ENCODE measurements at regions not wholly inside any gene's neighbourhood (a gene's known extent, or its start where the extent isn't known, plus 50 kb on each side); places are given as distances from the start of the nearest gene placed in this dataset.
"Not testable (repeated sequence)": the region's sequence is repeated elsewhere in the genome, so short reads cannot be mapped to it uniquely, and the experiment has no call there.

- not testable (repeated sequence) for H3K4me1 ChIP-seq (ENCODE audit: control extremely low read depth in 1 of 4, control insufficient read depth in 4 of 4, insufficient read depth in 4 of 4, low read length in 3 of 4); H3K36me3 ChIP-seq (ENCODE audit: control insufficient read depth in 4 of 4, insufficient read depth in 4 of 4, low read length in 3 of 4); DNase-seq; H3K4me3 ChIP-seq (ENCODE audit: control insufficient read depth in 1 of 7, extremely low read depth in 1 of 7, insufficient read depth in 4 of 7, low read depth in 2 of 7, low read length in 6 of 7); H3K9me3 ChIP-seq (ENCODE audit: control extremely low read depth in 1 of 5, control insufficient read depth in 4 of 5, insufficient read depth in 2 of 5, low read depth in 1 of 5, low read length in 4 of 5); H3K27ac ChIP-seq (ENCODE audit: insufficient read depth in 1 of 2, low read depth in 1 of 2, low read length in 2 of 2, poor library complexity in 1 of 2, severe bottlenecking in 2 of 2)
- H3K27me3 ChIP-seq (replicated peaks in 2 of 5; ENCODE audit: control insufficient read depth in 4 of 5, insufficient read depth in 5 of 5, low read length in 4 of 5), result peaks cover 0 to 53% (median 19%) of the 10 kb centered on the region in 5 experiments
- 90% methylated on average over 11 of the region's 14 CpGs for WGBS (ENCODE audit: insufficient coverage)
- ChIA-PET POLR2A (interaction anchor here (0.6 kb wide), 1 partner anchor 205 kb away, joined by 3 read pairs; no protein-coding TSS in a partner anchor), CTCF (interaction anchor here (0.9 kb wide), 1 partner anchor 18 kb away, joined by 3 read pairs; no protein-coding TSS in a partner anchor)
These were observed 136.4 kb upstream of the AFDN start for GRCh38 chr6:167690167-167690922.

DNA sequence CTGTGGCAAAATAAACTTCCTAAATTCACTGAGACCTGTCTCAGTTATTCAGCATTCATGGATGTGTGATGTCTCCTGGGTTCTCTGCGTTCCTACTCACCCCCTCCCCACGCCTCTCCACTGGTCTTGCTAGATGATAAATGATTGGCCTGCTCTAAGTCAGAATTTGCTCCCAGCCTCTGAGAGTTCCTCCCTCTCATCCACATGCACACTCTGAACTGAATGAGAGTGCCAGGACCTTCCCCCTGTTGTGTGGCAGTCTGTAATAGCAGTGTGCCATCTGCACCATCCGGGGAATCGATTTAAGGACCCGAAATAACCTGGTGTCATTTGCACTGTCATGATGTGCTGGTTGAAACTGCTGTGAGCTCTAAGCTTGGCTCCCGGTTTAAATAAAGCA is 135.8 kb upstream of the AFDN start:
- Histone ChIP-seq H3K4me1 (ENCODE audit: control extremely low read depth in 1 of 4, control insufficient read depth in 4 of 4, insufficient read depth in 4 of 4, low read length in 3 of 4) (peaks cover 0 to 2% (median 0%) of the 10 kb centered on the region in 4 experiments), H3K27ac (ENCODE audit: insufficient read depth in 1 of 2, low read depth in 1 of 2, low read length in 2 of 2, poor library complexity in 1 of 2, severe bottlenecking in 2 of 2) (no peak overlapping the region), H3K4me3 (ENCODE audit: control insufficient read depth in 1 of 7, extremely low read depth in 1 of 7, insufficient read depth in 4 of 7, low read depth in 2 of 7, low read length in 6 of 7) (no peak overlapping the region), H3K36me3 (ENCODE audit: control insufficient read depth in 4 of 4, insufficient read depth in 4 of 4, low read length in 3 of 4) (no peaks in the 10 kb centered on the region), H3K27me3 (replicated peaks in 2 of 5; ENCODE audit: control insufficient read depth in 4 of 5, insufficient read depth in 5 of 5, low read length in 4 of 5) (peaks cover 0 to 51% (median 20%) of the 10 kb centered on the region in 5 experiments), H3K9me3 (ENCODE audit: control extremely low read depth in 1 of 5, control insufficient read depth in 4 of 5, insufficient read depth in 2 of 5, low read depth in 1 of 5, low read length in 4 of 5) (no peaks in the 10 kb centered on the region)
- DNase-seq, result no peak
- ChIA-PET CTCF (interaction anchor here (0.9 kb wide), 1 partner anchor 17 kb away, joined by 3 read pairs; no protein-coding TSS in a partner anchor), POLR2A (interaction anchor here (0.6 kb wide), 1 partner anchor 205 kb away, joined by 3 read pairs; no protein-coding TSS in a partner anchor)
- 96% methylated on average over 6 of the region's 6 CpGs for WGBS (ENCODE audit: insufficient coverage)

DNA sequence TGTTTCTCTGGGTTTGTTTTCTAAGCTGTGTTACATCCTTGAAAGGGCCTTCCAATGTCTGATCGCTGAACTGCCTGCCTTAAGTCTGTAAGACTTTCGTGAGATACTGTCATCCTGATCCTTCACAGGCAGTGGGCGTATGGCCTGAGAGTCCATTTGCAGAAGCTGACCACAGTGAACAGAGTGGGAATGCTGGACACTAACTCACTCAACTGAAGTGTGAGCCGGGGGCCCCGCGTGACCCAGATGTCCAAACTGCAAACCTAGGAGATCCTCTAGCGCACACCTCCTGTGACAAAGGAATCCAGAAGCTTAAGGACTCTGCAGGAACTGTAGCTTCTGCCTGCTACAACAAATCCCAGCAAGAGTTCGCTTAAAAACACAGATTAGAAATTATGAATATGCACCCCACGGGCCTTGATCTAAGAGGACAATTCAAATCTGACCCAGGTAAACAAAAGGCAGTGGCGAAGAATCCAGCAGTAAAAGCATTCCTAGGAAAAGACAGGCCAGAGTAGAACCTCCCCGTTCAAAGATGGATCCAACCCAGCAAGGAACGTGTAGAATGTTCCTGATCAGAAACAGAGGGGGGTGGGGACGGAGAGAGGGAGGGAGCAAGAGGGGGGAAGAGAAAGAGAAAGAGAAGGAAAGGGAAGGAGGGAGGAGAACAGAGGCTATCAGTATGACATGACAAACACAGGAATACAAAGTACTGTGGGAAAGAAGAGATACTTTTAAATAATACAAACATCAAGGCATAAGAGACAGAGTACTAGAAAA is 135.0 kb upstream of the AFDN start:
- no peak overlapping the region for H3K27ac ChIP-seq (ENCODE audit: insufficient read depth in 1 of 2, low read depth in 1 of 2, low read length in 2 of 2, poor library complexity in 1 of 2, severe bottlenecking in 2 of 2)
- ChIA-PET POLR2A (no interaction called here), CTCF (no interaction called here)
- WGBS (ENCODE audit: insufficient coverage), result 95% methylated on average over 11 of the region's 13 CpGs
- DNase-seq, result no peak
- H3K27me3 ChIP-seq (replicated peaks in 2 of 5; ENCODE audit: control insufficient read depth in 4 of 5, insufficient read depth in 5 of 5, low read length in 4 of 5), result peaks cover 0 to 51% (median 25%) of the 10 kb centered on the region in 5 experiments
- H3K4me1 ChIP-seq (ENCODE audit: control extremely low read depth in 1 of 4, control insufficient read depth in 4 of 4, insufficient read depth in 4 of 4, low read length in 3 of 4), result no peaks in the 10 kb centered on the region
- H3K9me3 ChIP-seq (ENCODE audit: control extremely low read depth in 1 of 5, control insufficient read depth in 4 of 5, insufficient read depth in 2 of 5, low read depth in 1 of 5, low read length in 4 of 5), result no peaks in the 10 kb centered on the region
- no peak overlapping the region for H3K4me3 ChIP-seq (ENCODE audit: control insufficient read depth in 1 of 7, extremely low read depth in 1 of 7, insufficient read depth in 4 of 7, low read depth in 2 of 7, low read length in 6 of 7)
- H3K36me3 ChIP-seq (ENCODE audit: control insufficient read depth in 4 of 4, insufficient read depth in 4 of 4, low read length in 3 of 4), result no peaks in the 10 kb centered on the region

DNA sequence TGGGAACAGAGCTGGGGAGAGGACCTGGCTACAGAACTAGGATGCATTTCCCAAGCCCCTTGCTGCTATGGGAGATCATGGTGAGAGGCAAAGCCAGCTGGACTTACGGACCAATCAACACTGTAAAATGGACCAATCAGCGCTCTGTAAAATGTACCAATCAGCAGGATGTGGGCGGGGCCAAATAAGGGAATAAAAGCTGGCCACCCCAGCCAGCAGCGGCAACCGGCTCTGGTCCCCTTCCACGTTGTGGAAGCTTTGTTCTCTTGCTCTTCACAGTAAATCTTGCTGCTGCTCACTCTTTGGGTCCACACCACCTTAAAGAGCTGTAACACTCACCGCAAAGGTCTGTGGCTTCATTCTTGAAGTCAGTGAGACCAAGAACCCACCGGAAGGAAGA is 133.2 kb upstream of the AFDN start:
- H3K27ac ChIP-seq (ENCODE audit: insufficient read depth in 1 of 2, low read depth in 1 of 2, low read length in 2 of 2, poor library complexity in 1 of 2, severe bottlenecking in 2 of 2); H3K36me3 ChIP-seq (ENCODE audit: control insufficient read depth in 4 of 4, insufficient read depth in 4 of 4, low read length in 3 of 4); H3K9me3 ChIP-seq (ENCODE audit: control extremely low read depth in 1 of 5, control insufficient read depth in 4 of 5, insufficient read depth in 2 of 5, low read depth in 1 of 5, low read length in 4 of 5); CTCF ChIA-PET; DNase-seq; POLR2A ChIA-PET; H3K4me3 ChIP-seq (ENCODE audit: control insufficient read depth in 1 of 7, extremely low read depth in 1 of 7, insufficient read depth in 4 of 7, low read depth in 2 of 7, low read length in 6 of 7); H3K4me1 ChIP-seq (ENCODE audit: control extremely low read depth in 1 of 4, control insufficient read depth in 4 of 4, insufficient read depth in 4 of 4, low read length in 3 of 4): not testable (repeated sequence)
- H3K27me3 ChIP-seq (replicated peaks in 2 of 5; ENCODE audit: control insufficient read depth in 4 of 5, insufficient read depth in 5 of 5, low read length in 4 of 5), result peaks cover 0 to 41% (median 19%) of the 10 kb centered on the region in 5 experiments
- WGBS (ENCODE audit: insufficient coverage), result 98% methylated on average over 8 of the region's 8 CpGs

GRCh38 chr6:167695831-167696230 is 130.9 kb upstream of the AFDN start:
- Histone ChIP-seq H3K36me3 (ENCODE audit: control insufficient read depth in 4 of 4, insufficient read depth in 4 of 4, low read length in 3 of 4) (no peaks in the 10 kb centered on the region), H3K27me3 (replicated peaks in 2 of 5; ENCODE audit: control insufficient read depth in 4 of 5, insufficient read depth in 5 of 5, low read length in 4 of 5) (peaks cover 0 to 36% (median 15%) of the 10 kb centered on the region in 5 experiments), H3K9me3 (ENCODE audit: control extremely low read depth in 1 of 5, control insufficient read depth in 4 of 5, insufficient read depth in 2 of 5, low read depth in 1 of 5, low read length in 4 of 5) (no peaks in the 10 kb centered on the region), H3K27ac (ENCODE audit: insufficient read depth in 1 of 2, low read depth in 1 of 2, low read length in 2 of 2, poor library complexity in 1 of 2, severe bottlenecking in 2 of 2) (no peak overlapping the region), H3K4me1 (ENCODE audit: control extremely low read depth in 1 of 4, control insufficient read depth in 4 of 4, insufficient read depth in 4 of 4, low read length in 3 of 4) (peaks cover 0 to 22% (median 16%) of the 10 kb centered on the region in 4 experiments), H3K4me3 (ENCODE audit: control insufficient read depth in 1 of 7, extremely low read depth in 1 of 7, insufficient read depth in 4 of 7, low read depth in 2 of 7, low read length in 6 of 7) (no peak overlapping the region)
- ChIA-PET POLR2A (no interaction called here), CTCF (no interaction called here)
- no peak for DNase-seq
- 97% methylated on average over 13 of the region's 13 CpGs for WGBS (ENCODE audit: insufficient coverage)

DNA sequence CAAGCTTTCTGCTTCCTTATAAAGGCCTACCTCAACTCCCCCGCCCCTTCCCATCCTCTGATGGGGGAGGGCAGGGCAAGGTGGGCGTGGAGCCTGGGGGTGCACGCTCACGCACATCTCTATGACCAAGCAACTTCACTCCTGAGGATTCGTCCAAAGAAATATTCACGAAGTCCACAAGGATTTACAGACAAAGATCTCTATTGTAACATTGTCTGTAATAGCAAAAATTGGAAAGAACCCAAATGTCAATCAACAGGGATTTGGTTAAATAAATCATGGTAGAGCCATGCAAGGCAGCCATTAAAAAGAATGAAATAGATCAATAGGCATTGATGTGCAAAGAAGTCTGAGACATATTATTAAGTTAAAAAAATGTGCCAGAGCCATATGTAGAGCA is 130.4 kb upstream of the AFDN start:
- 90% methylated on average over 2 of the region's 6 CpGs for WGBS (ENCODE audit: insufficient coverage)
- no peak overlapping the region for H3K27ac ChIP-seq (ENCODE audit: insufficient read depth in 1 of 2, low read depth in 1 of 2, low read length in 2 of 2, poor library complexity in 1 of 2, severe bottlenecking in 2 of 2)
- H3K4me3 ChIP-seq (ENCODE audit: control insufficient read depth in 1 of 7, extremely low read depth in 1 of 7, insufficient read depth in 4 of 7, low read depth in 2 of 7, low read length in 6 of 7), result no peak overlapping the region
- no peaks in the 10 kb centered on the region for H3K9me3 ChIP-seq (ENCODE audit: control extremely low read depth in 1 of 5, control insufficient read depth in 4 of 5, insufficient read depth in 2 of 5, low read depth in 1 of 5, low read length in 4 of 5)
- ChIA-PET CTCF (no interaction called here), POLR2A (no interaction called here)
- DNase-seq, result no peak
- peaks cover 0 to 35% (median 16%) of the 10 kb centered on the region in 5 experiments for H3K27me3 ChIP-seq (replicated peaks in 2 of 5; ENCODE audit: control insufficient read depth in 4 of 5, insufficient read depth in 5 of 5, low read length in 4 of 5)
- peaks cover 0 to 22% (median 16%) of the 10 kb centered on the region in 4 experiments for H3K4me1 ChIP-seq (ENCODE audit: control extremely low read depth in 1 of 4, control insufficient read depth in 4 of 4, insufficient read depth in 4 of 4, low read length in 3 of 4)
- H3K36me3 ChIP-seq (ENCODE audit: control insufficient read depth in 4 of 4, insufficient read depth in 4 of 4, low read length in 3 of 4), result no peaks in the 10 kb centered on the region

DNA sequence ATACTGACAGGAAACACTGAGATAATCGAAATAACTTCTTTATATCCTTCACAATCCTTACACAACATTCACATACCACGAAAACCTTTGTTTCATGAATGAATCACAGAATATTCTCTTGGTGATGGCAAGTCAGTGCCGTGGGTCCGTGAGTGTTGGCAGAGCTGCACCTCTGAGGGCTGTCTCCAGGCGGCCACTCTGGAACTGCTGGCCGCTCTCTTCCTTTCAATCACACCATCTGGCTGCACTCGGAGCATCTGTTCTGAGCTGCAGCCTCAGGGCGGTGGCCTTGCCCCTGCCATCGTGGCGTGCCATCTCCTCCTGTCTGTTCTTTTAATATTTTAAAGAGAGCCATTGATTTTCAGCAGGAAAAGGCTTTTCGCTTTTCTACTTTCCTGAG is 129.4 kb upstream of the AFDN start:
- 93% methylated on average over 11 of the region's 11 CpGs for WGBS (ENCODE audit: insufficient coverage)

More for the DNA sequence above, 129.4 kb upstream of the AFDN start:
- H3K36me3 ChIP-seq (ENCODE audit: control insufficient read depth in 4 of 4, insufficient read depth in 4 of 4, low read length in 3 of 4), result no peaks in the 10 kb centered on the region
- H3K27ac ChIP-seq (ENCODE audit: insufficient read depth in 1 of 2, low read depth in 1 of 2, low read length in 2 of 2, poor library complexity in 1 of 2, severe bottlenecking in 2 of 2), result no peak overlapping the region
- peaks cover 0 to 29% (median 20%) of the 10 kb centered on the region in 5 experiments for H3K27me3 ChIP-seq (replicated peaks in 2 of 5; ENCODE audit: control insufficient read depth in 4 of 5, insufficient read depth in 5 of 5, low read length in 4 of 5)
- H3K9me3 ChIP-seq (ENCODE audit: control extremely low read depth in 1 of 5, control insufficient read depth in 4 of 5, insufficient read depth in 2 of 5, low read depth in 1 of 5, low read length in 4 of 5), result no peaks in the 10 kb centered on the region
- peaks cover 0 to 22% (median 16%) of the 10 kb centered on the region in 4 experiments for H3K4me1 ChIP-seq (ENCODE audit: control extremely low read depth in 1 of 4, control insufficient read depth in 4 of 4, insufficient read depth in 4 of 4, low read length in 3 of 4)
- no peak for DNase-seq
- ChIA-PET CTCF (no interaction called here), POLR2A (no interaction called here)
- no peak overlapping the region for H3K4me3 ChIP-seq (ENCODE audit: control insufficient read depth in 1 of 7, extremely low read depth in 1 of 7, insufficient read depth in 4 of 7, low read depth in 2 of 7, low read length in 6 of 7)

Measured in common myeloid progenitor, CD34-positive (primary cell).